ENCODE measurements at regions not wholly inside any gene's neighbourhood (a gene's known extent, or its start where the extent isn't known, plus 50 kb on each side); places are given as distances from the start of the nearest gene placed in this dataset.

DNA sequence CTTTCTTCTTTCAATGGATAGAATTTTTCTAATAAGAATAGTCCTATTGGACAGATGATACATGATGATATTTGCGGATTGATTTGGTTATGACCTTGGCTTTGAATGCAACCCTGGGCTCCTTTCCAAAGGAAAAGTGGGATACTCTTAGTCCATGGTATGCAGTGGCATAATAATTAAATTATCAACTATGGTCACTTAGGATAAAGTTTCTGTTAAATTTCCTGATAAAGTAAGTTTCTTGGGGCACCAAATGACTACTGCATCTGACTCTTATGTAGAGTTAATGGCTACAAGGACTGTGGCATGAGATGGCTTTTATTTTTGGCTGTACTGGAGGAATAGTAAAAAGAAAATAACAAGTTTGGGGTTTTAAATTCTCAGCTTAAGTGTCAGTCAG, 126.7 kb downstream of the QPCT start:
- DNase-seq (ENCODE audit: low read depth in 3 of 3, low spot score in 2 of 3), result no peak

DNA sequence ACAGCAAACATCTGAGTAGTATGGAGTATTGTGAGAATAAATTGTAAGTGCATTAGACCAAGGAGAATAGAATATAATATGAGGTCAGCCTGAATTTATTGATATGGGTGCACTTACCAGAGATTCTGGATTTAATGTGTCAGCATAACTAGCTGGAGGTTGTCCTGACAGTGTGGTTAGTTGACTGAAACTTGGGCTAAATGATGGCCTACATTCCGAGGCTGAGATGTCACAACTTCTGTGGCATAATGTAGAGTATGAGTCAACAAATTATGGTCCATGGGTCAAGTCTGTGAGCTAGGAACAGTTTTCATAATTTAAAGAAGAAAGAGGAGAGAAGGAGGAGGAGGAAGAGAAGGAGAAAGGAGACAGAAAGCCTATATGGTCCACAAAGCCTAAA, 127.6 kb downstream of the QPCT start:
- no peak for DNase-seq (ENCODE audit: low read depth in 3 of 3, low spot score in 2 of 3)

DNA sequence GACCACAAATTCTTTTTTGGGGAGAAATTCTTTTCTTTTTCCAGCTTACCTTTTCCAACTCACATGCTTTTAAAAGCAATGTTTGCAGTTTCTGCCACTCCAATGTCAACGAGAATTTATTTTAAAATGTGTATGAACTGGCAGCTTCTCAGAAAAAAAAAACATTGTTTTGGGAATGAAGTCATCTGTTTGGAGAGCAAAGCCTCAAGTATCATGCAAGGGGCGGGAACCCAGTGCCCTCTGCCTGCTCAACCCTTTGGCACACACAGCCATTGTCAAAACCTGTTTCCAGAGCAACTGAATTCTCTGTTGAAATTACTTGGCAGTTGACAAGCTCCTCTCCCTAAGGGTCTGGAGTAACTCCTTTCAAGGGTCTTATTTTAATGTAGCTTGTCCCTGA, 128.5 kb downstream of the QPCT start:
- DNase-seq (ENCODE audit: low read depth in 3 of 3, low spot score in 2 of 3), result no peak

DNA sequence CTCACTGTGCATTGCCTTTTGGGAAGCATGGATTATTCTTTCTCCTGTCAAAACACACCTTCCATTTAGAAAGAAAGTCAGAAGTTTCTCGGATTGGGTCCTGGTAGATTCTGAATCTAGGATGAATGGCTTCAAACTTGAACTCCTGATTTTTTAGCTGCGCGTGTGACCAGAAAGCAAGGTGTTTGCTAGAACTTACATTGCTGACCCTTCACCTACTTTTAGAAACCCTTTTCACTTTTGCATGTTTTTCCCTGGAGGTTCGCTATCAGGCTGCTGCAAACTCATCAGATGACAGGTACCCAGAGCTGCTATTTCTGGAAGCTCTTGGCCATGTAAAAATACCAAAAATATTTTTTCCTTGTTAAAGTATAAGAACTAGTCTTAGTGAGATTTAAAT, 132.0 kb downstream of the QPCT start:
- DNase-seq (ENCODE audit: low read depth in 3 of 3, low spot score in 2 of 3), result no peak

DNA sequence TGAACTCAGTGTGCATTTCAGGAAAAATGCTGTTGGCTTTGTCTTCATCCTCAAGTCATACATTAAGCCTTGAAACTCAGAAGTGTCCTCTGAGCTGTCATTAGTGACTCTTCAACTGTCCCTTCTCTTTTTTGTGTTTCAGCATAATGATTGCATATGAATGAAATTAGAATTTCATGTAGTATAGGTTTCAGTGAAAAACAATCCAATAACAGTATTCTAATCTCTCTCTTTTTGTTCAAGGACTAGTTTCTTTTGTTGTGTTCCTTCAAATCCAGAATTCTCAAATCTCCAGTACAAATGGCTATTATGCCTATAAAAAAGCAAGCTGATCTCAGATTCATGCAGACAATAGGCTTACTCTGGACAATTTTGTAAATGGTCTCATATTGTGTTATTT, 133.5 kb downstream of the QPCT start:
- DNase-seq (ENCODE audit: low read depth in 3 of 3, low spot score in 2 of 3), result no peak

DNA sequence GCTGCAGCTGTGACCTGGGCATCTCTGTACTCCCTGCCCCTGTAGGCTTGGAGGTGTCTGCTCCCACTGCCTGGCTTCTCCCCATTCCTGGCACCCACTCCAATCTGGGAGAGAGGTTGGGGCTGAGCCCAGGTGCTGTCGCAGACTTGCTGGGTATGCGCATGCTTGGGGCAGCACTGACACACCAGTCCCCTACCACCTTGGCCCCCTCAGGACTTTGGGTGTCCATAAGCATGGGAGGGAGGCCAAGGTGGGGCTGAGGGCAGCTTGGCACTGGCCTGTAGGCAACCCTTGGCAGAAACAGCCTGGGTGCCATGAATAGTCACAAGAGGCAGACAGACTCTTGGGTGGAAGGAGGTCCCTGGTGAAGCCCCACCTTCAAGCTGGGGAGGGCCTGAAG, 136.8 kb downstream of the QPCT start:
- DNase-seq (ENCODE audit: low read depth in 3 of 3, low spot score in 2 of 3), result no peak

DNA sequence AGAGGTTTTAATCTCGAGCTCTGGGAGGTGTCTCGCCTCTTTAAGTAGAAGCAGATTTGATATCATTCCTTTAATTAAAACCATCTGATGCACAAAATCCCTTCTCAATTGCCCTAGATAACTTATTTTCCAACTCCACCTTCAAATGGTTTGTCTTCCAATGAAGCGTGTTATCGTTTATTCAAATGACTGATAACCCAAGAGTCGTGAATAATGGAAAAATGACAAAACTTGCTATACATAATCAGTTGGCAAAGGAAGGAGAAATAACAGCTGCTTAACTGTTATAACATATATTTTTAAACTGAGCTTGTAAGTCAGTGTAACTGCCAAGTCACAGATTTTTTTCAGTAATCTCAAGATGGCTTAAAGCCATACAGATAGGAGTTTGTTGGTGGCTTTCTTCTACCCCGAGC, 144.6 kb downstream of the QPCT start:
- DNase-seq (ENCODE audit: low read depth in 3 of 3, low spot score in 2 of 3), result no peak

DNA sequence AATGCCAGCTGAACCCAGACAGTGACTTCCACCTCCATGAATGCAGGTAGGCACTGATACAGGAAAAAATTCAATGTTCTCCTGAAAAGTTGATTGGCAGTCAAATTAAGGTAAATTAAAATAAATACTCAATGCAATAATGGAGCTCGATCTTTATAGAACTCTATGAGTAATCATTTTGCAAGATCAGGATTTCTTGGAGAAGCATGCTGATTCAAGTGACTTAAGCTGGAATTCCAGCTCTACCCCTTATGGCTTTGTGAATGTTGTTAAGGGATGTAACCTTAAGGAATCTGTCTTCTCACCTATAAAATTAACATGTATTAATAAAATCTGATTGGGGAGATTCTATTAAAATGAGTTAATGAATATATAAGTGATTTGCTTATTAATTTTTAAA, 145.1 kb downstream of the QPCT start:
- DNase-seq (ENCODE audit: low read depth in 3 of 3, low spot score in 2 of 3), result no peak

DNA sequence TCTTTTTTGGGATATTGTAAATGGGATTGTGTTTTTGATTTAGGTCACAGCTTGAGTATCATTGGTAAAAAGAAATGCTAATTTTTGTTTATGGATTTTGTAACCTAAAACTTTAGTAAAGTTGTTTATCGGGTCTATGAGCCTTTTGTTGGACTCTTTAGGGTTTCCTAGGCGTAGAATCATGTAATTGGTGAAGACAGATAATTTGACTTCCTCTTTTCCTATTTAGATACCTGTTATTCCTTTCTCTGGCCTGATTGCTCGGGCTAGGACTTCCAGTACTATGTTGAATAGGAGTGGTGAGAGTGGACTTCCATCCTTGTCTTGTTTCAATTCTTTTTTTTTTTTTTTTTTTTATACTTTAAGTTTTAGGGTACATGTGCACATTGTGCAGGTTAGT, 149.0 kb downstream of the QPCT start:
- DNase-seq (ENCODE audit: low read depth in 3 of 3, low spot score in 2 of 3), result no peak

DNA sequence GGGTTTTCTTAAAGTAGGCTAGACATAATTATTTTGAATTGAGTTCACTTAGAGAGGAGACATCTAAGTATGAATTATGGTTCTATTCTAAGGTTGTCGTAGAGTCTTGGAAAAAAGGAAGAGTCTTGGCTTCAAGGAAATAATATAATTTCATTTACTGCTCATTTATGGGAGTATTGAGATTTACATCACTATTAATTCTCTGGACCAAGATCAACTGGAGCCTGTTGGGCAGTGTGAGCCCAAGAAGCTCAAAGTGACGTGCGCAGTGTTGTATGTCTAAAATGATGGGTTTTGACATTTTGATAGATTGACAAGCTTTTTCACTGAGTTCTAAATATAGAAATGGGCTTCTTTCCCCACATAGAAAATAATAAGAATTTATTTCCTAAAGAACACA, 154.7 kb downstream of the QPCT start:
- DNase-seq (ENCODE audit: low read depth in 3 of 3, low spot score in 2 of 3), result no peak

DNA sequence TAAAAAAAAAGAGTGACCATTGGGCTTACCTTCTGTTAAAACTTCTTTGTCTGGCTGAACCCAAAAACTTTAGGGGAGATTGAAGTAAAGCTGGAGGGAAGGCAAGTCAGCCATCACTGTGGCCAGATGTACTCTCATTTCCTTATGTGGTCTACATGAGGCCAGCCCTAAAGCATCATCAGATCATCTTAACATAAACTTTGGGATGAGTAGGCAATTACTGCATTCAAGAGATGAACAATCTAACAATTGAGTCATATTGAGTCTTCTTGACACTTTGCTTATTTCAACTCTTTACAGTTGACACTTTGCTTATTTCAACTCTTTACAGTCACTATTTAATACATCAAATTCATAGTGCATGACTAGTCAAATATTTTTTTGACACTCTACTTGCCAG, 155.6 kb downstream of the QPCT start:
- DNase-seq (ENCODE audit: low read depth in 3 of 3, low spot score in 2 of 3), result no peak

DNA sequence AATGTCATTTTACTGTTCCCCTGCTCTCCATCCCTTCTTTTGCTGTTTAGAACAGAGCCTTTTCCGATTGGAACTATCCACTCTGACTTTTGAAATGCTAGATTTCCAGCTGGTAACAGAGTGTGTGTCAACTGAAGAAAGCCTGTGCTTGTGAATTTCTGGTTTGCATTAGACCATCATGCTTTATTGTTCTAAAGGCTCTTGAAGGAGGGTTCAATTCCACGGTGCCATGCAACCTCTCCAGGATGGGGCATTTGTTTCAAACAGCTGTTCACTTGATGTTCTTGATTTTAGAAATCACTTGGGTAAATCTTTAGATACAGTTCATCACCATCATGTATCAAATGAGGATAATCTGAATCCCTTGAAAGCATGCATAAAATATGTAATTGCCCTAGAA, 156.7 kb downstream of the QPCT start:
- no peak for DNase-seq (ENCODE audit: low read depth in 3 of 3, low spot score in 2 of 3)

DNA sequence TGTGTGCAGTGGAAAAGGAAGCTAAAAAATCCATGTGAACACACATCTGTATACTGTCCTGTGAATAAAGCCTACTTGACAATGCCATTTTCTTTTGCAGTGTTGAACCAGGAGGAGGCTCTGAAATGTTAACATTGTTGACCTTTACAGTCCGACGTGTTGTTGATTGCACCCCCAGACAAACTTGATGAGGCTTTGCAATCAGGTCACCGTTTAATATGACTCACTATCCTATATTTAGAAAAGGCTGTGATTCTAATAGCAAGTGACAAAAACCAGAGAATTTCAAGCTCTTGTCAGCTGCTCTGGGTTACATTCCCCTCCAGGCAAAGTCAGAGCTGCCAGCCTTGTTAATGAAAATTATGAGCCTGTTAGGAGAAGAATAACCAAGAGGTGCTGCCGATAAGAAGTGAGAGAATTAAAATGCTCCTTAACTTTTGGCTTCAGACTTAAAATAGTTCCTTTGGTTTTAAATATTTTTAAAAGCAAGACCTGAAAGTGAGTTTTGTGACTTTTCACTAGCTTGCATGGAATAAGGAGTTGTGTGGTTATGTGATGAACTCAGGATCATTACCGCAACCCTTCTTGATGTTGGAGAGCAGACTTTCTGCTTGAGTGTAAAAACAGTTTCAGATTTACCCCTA, 162.1 kb downstream of the QPCT start:
- DNase-seq (ENCODE audit: low read depth in 3 of 3, low spot score in 2 of 3), result no peak

DNA sequence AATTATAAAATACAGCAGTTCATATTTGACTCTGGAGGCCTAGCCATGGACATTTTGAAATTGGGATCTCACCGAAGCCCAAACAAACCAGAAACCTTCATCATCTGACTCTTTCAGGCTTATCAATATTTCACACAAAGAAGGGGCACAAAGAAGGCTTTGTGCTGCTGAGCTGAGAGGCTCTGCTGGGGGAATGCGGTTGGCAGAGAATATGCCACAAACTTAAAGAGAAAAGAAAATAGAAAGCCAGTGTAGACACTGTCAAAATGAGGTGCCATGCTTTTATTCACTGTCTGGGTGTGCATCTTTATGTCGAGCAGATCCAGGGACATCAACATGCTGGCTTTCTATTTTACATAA, 162.6 kb downstream of the QPCT start:
- no peak for DNase-seq (ENCODE audit: low read depth in 3 of 3, low spot score in 2 of 3)

DNA sequence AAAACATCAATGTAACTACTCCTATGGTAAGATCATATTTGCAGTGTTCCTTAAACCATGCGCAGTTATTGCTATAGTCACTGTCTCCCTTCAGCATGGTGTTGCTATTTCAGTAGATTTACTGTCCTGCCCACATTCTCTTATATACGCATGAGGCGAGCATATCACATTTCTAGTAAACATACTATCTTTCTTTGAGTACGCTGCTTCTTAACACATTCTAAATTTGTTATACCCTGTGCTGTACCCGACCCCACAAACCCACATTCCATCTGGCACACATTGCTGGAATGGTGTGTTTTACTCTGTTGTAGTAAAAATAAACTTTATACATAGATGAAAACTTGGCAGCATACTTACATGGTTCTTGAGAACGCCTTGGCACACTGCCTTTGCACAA, 163.3 kb downstream of the QPCT start:
- DNase-seq (ENCODE audit: low read depth in 3 of 3, low spot score in 2 of 3), result no peak

DNA sequence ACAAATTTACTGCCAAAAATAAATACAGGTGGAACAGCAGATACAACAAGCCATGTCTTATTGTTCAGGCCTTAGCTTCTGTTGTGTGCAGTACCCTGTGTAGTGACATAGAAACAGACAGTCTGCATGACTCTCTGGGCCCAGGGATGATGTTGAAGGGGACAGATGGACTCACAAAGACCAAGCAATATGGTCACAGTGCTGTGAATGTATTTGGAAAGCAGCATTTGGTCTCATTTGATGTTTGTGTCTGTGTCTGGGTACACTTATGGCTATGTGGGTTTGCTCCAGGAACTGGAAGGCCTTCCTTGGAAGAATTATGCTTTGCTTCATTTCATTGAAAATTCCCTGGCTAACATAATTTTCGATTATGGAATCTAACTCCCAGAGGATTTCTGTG, 158.5 kb downstream of the CDC42EP3 start:
- DNase-seq (ENCODE audit: low read depth in 3 of 3, low spot score in 2 of 3), result no peak

DNA sequence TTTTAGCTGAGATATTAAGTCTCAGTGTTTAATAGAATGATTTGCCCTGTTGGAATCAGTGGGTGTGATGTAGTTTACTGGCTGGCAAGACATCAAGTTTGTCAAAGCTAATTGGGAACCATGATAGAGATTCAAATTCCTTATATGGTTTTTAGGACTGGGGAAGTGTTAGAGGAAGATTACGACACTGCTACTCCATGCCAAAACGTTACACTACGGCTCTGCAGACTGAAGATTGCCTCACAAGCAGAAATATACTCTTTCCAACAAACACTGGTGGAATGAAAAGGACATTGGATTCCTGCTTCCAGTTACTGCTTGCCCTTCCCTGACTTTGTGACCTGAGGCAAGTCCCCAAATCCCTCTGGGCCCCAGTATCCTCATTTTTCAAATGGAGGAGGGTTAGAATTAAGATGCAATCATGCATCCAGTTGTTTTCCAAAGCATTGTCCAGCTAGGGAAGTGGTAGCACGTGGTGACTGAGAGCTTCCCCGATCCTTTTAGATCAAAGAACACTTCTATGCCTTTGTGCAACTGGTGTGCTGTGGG, 147.6 kb downstream of the CDC42EP3 start:
- no peak for DNase-seq (ENCODE audit: low read depth in 3 of 3, low spot score in 2 of 3)

DNA sequence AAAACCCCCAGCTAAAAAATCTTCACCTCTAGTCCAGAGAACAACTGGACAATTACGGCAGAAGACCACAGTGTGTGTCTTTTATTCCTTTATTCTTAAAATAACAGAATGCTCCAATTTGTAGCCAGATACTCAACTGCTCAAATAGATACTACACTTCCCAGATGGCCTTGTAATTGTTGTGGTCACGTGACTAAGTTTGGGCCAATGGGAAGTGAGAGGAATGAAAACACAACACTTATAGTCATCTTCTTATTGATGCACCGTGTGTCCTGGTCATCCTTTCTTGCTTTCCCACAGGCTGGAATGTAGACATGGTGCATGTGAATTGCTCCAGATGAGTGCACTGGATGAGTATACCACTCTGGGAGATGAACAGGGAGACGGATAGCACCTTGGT, 145.1 kb downstream of the CDC42EP3 start:
- DNase-seq (ENCODE audit: low read depth in 3 of 3, low spot score in 2 of 3), result no peak

DNA sequence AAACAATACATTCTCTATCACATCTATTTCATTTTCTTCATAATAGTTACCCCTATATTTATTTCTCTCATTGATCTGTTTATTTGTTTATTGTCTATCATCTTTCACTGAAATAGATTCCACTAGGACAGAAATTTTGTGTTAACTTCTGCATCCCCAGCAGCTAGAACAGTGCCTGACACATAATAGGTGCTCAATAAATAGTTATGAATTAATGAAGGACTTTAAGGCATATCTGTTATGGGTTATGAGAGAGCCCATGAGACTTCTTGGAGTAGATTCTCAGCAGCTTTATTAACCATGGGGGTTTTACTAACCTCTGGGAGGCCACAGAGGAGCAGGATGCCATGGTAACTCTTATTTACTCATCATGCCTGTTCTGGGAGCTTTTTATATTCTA, 144.6 kb downstream of the CDC42EP3 start:
- DNase-seq (ENCODE audit: low read depth in 3 of 3, low spot score in 2 of 3), result no peak

DNA sequence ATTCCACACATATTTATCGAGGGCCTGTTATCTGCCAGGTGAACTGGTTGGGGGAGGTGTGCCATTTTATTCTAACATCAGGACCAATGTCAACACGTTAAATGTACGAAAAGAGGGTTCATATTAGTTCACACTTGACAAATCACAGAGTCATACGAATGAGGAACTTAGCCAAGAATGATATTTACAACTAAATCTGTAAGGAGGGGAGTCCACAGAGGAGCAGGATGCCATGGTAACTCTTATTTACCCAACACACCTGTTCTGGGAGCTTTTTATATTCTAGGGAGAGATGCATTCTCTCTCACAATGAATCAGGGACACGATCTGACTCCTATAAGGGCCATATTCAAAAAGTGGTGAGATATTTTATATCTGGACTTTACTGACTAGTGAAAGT, 144.1 kb downstream of the CDC42EP3 start:
- DNase-seq (ENCODE audit: low read depth in 3 of 3, low spot score in 2 of 3), result no peak

DNA sequence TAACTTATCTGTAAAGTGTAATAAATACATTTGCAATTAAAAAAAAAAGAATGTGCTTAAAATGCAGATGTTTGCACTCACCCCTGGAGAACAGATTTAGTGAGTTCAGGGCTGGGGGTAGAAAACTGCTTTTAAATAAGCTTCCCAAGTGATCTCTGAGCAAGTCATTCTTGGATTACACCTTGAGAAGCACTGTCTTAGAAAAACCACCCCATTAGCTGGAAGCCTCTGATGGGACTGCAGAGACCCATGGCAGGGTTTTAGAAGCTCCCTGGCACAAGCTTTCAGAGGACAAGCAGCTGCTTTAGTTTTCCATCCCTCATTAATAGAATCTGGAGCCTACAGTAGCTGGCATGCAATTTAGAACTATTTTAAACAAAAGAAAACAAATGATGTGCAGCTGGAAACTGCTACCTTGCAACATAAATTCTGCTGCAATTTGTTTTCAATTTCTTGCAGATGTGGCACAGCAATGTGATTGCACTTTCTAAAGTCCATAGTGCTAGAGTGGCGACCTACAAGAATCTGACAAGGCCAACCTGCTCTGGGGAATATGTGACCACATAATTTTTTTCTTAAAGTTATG, 141.5 kb downstream of the CDC42EP3 start:
- no peak for DNase-seq (ENCODE audit: low read depth in 3 of 3, low spot score in 2 of 3)

DNA sequence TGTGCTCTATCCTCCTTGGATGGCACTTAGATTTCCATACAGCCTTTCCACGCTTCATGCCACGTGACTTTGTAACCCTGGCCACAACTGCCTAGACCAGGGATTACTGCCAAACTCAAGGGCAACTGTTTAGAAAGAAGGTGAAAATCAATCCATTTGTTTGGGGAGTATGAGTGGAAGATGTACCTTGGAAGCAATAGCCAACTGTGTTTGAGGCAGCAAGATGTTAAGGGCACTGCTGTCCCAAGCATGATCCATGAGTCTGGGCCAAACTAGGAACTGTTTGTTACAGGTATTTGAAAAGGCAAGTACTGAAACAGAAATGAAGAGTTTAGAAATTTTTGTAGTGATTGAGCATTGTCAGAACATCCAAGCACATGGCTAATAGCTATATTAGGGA, 138.9 kb downstream of the CDC42EP3 start:
- no peak for DNase-seq (ENCODE audit: low read depth in 3 of 3, low spot score in 2 of 3)

DNA sequence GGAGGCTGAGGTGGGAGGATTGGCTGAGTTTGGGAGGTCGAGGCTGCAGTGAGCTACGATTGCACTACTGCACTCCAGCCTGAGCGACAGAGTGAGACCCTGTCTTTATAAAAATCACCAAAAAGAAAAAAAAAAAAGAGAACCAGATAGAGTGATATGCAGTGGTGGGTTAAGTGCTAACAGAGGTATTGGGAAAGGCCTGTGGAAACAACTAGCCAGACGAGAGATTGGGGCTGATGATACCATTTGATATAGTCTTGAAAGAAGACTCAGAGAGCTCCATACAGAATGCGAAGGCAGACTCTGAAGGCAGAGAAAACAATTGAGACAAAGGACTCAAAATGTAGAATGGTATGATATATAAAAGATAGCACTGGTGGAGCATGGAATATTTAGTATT, 134.1 kb downstream of the CDC42EP3 start:
- DNase-seq (ENCODE audit: low read depth in 3 of 3, low spot score in 2 of 3), result no peak
